ENCODE measurements at regions not wholly inside any gene's neighbourhood (a gene's known extent, or its start where the extent isn't known, plus 50 kb on each side); places are given as distances from the start of the nearest gene placed in this dataset.

DNA sequence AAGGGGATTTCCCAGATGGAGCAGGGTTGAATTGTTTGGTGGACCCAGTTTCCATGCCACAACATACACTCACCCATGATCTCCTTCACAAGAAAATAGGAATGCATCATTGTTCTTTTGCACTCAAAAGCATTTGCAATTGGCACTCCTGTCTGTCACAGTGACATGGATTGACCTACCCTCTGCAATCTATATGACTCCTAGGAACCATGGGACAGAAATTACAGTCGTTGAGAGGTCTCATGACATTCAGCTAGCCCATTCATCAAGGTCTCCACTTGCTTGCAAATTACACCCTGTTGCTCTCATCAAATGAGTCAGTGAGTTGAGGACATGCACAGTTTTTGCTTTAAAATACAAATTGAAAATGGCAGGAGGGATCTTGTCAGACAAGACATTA, 448.5 kb downstream of the LPIN1 start:
- Histone ChIP-seq H3K36me3 (no peaks in the 10 kb centered on the region), H3K27ac (no peak overlapping the region), H3K9me3 (no peaks in the 10 kb centered on the region), H3K4me3 (no peak overlapping the region), H3K4me1 (no peaks in the 10 kb centered on the region), H3K27me3 (no peaks in the 10 kb centered on the region)
- no peak for DNase-seq (ENCODE audit: low spot score in 2 of 2)
- 52% methylated on average over 1 of the region's 1 CpG for WGBS
- no peak for TF ChIP-seq POLR2AphosphoS5 (IDR thresholded peaks at IDR 0.05)
- no peak for TF ChIP-seq POLR2A (IDR thresholded peaks at IDR 0.05)
- TF ChIP-seq, protein P1, sequence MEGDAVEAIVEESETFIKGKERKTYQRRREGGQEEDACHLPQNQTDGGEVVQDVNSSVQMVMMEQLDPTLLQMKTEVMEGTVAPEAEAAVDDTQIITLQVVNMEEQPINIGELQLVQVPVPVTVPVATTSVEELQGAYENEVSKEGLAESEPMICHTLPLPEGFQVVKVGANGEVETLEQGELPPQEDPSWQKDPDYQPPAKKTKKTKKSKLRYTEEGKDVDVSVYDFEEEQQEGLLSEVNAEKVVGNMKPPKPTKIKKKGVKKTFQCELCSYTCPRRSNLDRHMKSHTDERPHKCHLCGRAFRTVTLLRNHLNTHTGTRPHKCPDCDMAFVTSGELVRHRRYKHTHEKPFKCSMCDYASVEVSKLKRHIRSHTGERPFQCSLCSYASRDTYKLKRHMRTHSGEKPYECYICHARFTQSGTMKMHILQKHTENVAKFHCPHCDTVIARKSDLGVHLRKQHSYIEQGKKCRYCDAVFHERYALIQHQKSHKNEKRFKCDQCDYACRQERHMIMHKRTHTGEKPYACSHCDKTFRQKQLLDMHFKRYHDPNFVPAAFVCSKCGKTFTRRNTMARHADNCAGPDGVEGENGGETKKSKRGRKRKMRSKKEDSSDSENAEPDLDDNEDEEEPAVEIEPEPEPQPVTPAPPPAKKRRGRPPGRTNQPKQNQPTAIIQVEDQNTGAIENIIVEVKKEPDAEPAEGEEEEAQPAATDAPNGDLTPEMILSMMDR (IDR thresholded peaks at IDR 0.05), result no peak
- no peak for TF ChIP-seq EP300 (IDR thresholded peaks at IDR 0.05)

DNA sequence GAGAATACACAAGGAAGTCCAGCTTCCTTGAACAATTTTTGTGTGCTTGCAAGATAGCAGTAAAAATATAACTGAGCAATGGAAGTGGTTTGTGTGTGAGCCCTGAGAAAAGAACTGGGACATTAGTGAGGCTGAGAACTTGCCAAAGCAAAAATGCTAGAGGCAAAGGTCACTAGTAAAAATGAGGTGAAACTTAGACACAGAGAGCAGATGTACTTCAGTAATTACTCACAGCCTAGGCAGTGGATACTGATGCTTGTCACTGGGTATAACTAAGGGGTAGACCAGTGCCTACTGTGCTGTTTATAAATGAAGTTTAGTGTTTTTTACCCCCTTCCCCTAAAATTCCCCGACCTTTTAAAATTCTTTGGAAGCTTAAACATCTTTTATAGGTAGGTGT, 450.1 kb downstream of the LPIN1 start:
- Histone ChIP-seq H3K27ac (no peak overlapping the region), H3K9me3 (no peaks in the 10 kb centered on the region), H3K4me3 (no peak overlapping the region), H3K27me3 (no peaks in the 10 kb centered on the region), H3K4me1 (no peaks in the 10 kb centered on the region), H3K36me3 (no peaks in the 10 kb centered on the region)
- no peak for DNase-seq (ENCODE audit: low spot score in 2 of 2)
- WGBS, result 85% methylated on average over 1 of the region's 1 CpG
- TF ChIP-seq EP300 (IDR thresholded peaks at IDR 0.05) (no peak), POLR2AphosphoS5 (IDR thresholded peaks at IDR 0.05) (no peak), POLR2A (IDR thresholded peaks at IDR 0.05) (no peak)
- TF ChIP-seq, protein P1 (IDR thresholded peaks at IDR 0.05), result no peak

DNA sequence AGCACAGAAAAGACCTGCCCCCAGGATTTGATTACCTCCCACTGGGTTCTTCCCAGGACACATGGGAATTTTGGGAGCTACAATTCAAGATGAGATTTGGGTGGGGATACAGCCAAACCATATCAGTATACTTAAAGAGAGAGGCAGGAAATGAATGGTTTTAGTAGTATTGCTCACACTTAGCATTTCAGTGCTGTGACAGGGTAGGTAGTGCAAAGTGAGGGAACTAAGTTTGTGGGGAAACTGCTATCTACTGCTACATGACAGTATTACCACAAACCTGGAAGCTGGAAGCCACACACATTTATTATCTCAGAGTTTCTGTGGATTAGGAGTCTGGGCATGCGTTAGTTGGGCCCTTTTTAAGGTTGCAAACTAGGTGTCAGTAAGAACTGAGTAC, 450.7 kb downstream of the LPIN1 start:
- Histone ChIP-seq H3K27ac (no peak overlapping the region), H3K9me3 (no peaks in the 10 kb centered on the region), H3K4me1 (no peaks in the 10 kb centered on the region), H3K4me3 (no peak overlapping the region), H3K27me3 (no peaks in the 10 kb centered on the region), H3K36me3 (no peaks in the 10 kb centered on the region)
- no peak for DNase-seq (ENCODE audit: low spot score in 2 of 2)
- no peak for TF ChIP-seq EP300 (IDR thresholded peaks at IDR 0.05)
- TF ChIP-seq, protein P1 (IDR thresholded peaks at IDR 0.05), result no peak
- TF ChIP-seq POLR2AphosphoS5 (IDR thresholded peaks at IDR 0.05), result no peak
- no peak for TF ChIP-seq POLR2A (IDR thresholded peaks at IDR 0.05)
- 87% methylated on average over 1 of the region's 1 CpG for WGBS

DNA sequence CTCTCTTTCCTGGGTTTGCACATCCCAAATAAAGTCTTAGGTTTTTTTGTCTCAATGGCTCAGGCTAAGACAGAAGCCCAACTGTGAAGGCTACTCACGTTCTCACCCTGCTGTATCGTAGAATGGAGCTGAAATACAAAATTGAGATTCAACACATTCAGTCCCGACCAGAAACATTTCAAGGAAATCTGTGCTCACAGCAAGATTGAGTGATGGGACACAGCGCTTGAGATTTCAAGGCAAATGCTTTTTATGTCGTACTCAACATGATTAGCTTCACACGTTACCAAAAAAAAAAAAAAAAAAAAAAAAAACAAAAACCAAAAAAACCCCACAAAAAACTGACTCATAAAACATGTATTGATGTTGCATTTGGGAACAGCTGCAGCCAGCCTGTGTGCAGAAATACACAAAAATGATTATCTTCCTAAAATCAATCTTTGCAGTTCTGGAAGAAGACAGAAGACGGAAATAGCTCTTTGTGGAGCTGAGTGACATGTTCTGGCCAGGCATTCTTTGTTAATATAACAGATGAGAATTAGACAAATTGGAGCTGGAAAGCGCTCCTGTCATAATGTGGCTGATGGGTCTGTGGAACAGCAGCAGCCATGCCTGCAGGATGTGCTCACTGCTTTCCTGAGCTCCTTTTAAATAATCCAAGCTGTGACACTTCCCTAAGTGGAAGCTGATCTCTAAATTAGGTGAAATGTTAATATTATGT, 453.2 kb downstream of the LPIN1 start:
- DNase-seq (ENCODE audit: low spot score in 2 of 2), result no peak
- H3K9me3 ChIP-seq, result no peaks in the 10 kb centered on the region
- H3K4me1 ChIP-seq, result no peaks in the 10 kb centered on the region
- no peaks in the 10 kb centered on the region for H3K27me3 ChIP-seq
- 61% methylated on average over 8 of the region's 8 CpGs for WGBS
- TF ChIP-seq POLR2A (IDR thresholded peaks at IDR 0.05), result no peak
- no peak for TF ChIP-seq EP300 (IDR thresholded peaks at IDR 0.05)
- no peak for TF ChIP-seq POLR2AphosphoS5 (IDR thresholded peaks at IDR 0.05)
- TF ChIP-seq, protein P1 (IDR thresholded peaks at IDR 0.05), result no peak
- H3K27ac ChIP-seq, result no peak overlapping the region
- H3K36me3 ChIP-seq, result no peaks in the 10 kb centered on the region
- no peak overlapping the region for H3K4me3 ChIP-seq

DNA sequence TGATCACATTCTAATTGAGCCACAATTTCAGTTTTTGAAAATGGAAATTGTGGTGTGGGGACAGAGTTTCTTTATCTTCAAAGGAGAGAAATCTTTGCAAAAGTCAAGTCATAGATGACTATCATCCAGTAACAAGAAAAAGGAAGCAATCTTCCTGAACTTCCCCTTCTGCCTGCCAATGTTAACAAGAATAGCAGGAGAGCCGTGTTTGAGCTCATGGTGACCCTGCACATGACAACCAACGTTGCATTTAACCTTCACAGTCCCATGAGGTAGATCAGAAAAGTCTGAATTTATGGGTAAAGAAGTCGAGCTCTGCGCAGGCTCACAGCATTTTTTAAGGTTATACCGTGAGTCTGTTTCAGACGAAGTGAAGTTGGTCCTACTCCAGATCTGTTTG, 454.9 kb downstream of the LPIN1 start:
- DNase-seq (ENCODE audit: low spot score in 2 of 2), result no peak
- 69% methylated on average over 6 of the region's 6 CpGs for WGBS

More for the DNA sequence above, 454.9 kb downstream of the LPIN1 start:
- Histone ChIP-seq H3K27ac (no peak overlapping the region), H3K36me3 (no peaks in the 10 kb centered on the region), H3K4me3 (no peak overlapping the region), H3K9me3 (no peaks in the 10 kb centered on the region), H3K4me1 (no peaks in the 10 kb centered on the region), H3K27me3 (no peaks in the 10 kb centered on the region)
- TF ChIP-seq POLR2AphosphoS5 (IDR thresholded peaks at IDR 0.05), result no peak
- TF ChIP-seq, protein P1 (IDR thresholded peaks at IDR 0.05), result no peak
- no peak for TF ChIP-seq POLR2A (IDR thresholded peaks at IDR 0.05)
- TF ChIP-seq EP300 (IDR thresholded peaks at IDR 0.05), result no peak

Data from suprapubic skin (tissue), 4 donors.